Neural cell (in vitro differentiated cells): ENCODE measurements at regions not wholly inside any gene's neighbourhood (a gene's known extent, or its start where the extent isn't known, plus 50 kb on each side); places are given as distances from the start of the nearest gene placed in this dataset.
"Not testable (repeated sequence)": the region's sequence is repeated elsewhere in the genome, so short reads cannot be mapped to it uniquely, and the experiment has no call there.

Source experiments
- H2AFZ ChIP-seq: fragments of 200-600, 300-800 bp; sonication (generic), shearing (Covaris generic); 2 replicates; pipeline ENCODE4 v1.6.0; 2014; ENCODE audit warnings: low read depth, mild to moderate bottlenecking, antibody characterized with exemption, low read length, moderate library complexity
- H3F3A ChIP-seq: fragments of 200-600 bp; shearing (Covaris generic); 2 replicates; pipeline ENCODE4 v1.6.1; 2016; ENCODE audit warnings: mild to moderate bottlenecking, moderate library complexity, mixed read lengths, antibody characterized with exemption, low read length; ENCODE audit not compliant: insufficient read depth, poor library complexity, severe bottlenecking
- H3K27ac ChIP-seq: fragments of 200-600, 300-800 bp; sonication (generic), shearing (Covaris generic); 2 replicates; pipeline ENCODE4 v1.5.1; 2014; ENCODE audit warnings: mild to moderate bottlenecking, low read length, moderate library complexity
- H3K27me3 ChIP-seq: fragments of 300-800, 200-600 bp; sonication (generic), shearing (Covaris generic); 2 replicates; pipeline ENCODE4 v1.6.0; 2014; ENCODE audit warnings: mild to moderate bottlenecking, low read depth, low read length, moderate library complexity; ENCODE audit not compliant: insufficient read depth
- H3K36me3 ChIP-seq: fragments of 300-800, 200-600 bp; sonication (generic), shearing (Covaris generic); 2 replicates; pipeline ENCODE4 v1.5.1; 2014; ENCODE audit warnings: mild to moderate bottlenecking, antibody characterized with exemption, low read length, moderate library complexity; ENCODE audit not compliant: insufficient read depth
- H3K4me2 ChIP-seq: fragments of 300-800, 200-600 bp; sonication (generic), shearing (Covaris generic); 2 replicates; pipeline ENCODE4 v1.6.0; 2014; ENCODE audit warnings: mild to moderate bottlenecking, low read length
- H3K4me3 ChIP-seq: fragments of 300-800, 200-600 bp; sonication (generic), shearing (Covaris generic); 2 replicates; pipeline ENCODE4 v1.5.1; 2014; ENCODE audit warnings: mild to moderate bottlenecking, low read length, moderate library complexity
- H3K79me2 ChIP-seq: fragments of 200-600 bp; shearing (Covaris generic); replicated peaks from 2 replicates; pipeline ENCODE4 v1.6.0; 2014; ENCODE audit warnings: mild to moderate bottlenecking, low read length, moderate library complexity; ENCODE audit not compliant: insufficient read depth
- H3K9ac ChIP-seq: fragments of 300-800, 200-600 bp; sonication (generic), shearing (Covaris generic); 2 replicates; pipeline ENCODE4 v1.6.1; 2016; ENCODE audit warnings: mild to moderate bottlenecking, low read length, mixed read lengths
- H3K9me2 ChIP-seq: fragments of 200-600 bp; shearing (Covaris generic); 2 replicates; pipeline ENCODE4 v1.6.1; 2016; ENCODE audit warnings: mild to moderate bottlenecking, low read length, mixed read lengths; ENCODE audit not compliant: insufficient read depth
- H3K9me3 ChIP-seq: fragments of 200-600, 300-800 bp; sonication (generic), shearing (Covaris generic); 2 replicates; pipeline ENCODE4 v1.6.1; 2016; ENCODE audit warnings: mild to moderate bottlenecking, mixed run types, low read length, moderate library complexity, mixed read lengths
- H4K20me1 ChIP-seq: fragments of 200-600 bp; shearing (Covaris generic); 2 replicates; pipeline ENCODE4 v1.6.1; 2016; ENCODE audit warnings: mild to moderate bottlenecking, mixed run types; ENCODE audit not compliant: insufficient read depth
- CTCF ChIP-seq: fragments of 450-650 bp; IDR thresholded peaks from 2 replicates; pipeline ENCODE4 v1.5.1; 2014; ENCODE audit warnings: antibody characterized with exemption, mild to moderate bottlenecking, moderate library complexity; ENCODE audit not compliant: poor library complexity, severe bottlenecking
- EP300 ChIP-seq: fragments of 450-650 bp; conservative IDR thresholded peaks from 2 replicates; pipeline ENCODE4 v1.6.1; 2014; ENCODE audit warnings: antibody characterized with exemption, mild to moderate bottlenecking, moderate library complexity; ENCODE audit not compliant: poor library complexity, severe bottlenecking
- EZH2 ChIP-seq: fragments of 200-600, 300-800 bp; shearing (Covaris generic), sonication (generic); IDR thresholded peaks from 2 replicates; pipeline ENCODE4 v1.6.1; 2014; ENCODE audit warnings: antibody characterized with exemption, low read length, borderline replicate concordance, mild to moderate bottlenecking; ENCODE audit not compliant: insufficient read depth, poor library complexity, severe bottlenecking
- MXI1 ChIP-seq: fragments of 450-650 bp; conservative IDR thresholded peaks from 2 replicates; pipeline ENCODE4 v1.6.1; 2014; ENCODE audit warnings: antibody characterized with exemption, mild to moderate bottlenecking; ENCODE audit not compliant: poor library complexity, severe bottlenecking
- POLR2AphosphoS5 ChIP-seq: IDR thresholded peaks from 2 replicates; pipeline ENCODE4 v1.6.1; 2012
- RAD21 ChIP-seq: fragments of 450-650 bp; conservative IDR thresholded peaks from 2 replicates; pipeline ENCODE4 v1.6.1; 2014; ENCODE audit warnings: antibody characterized with exemption, mild to moderate bottlenecking, moderate library complexity
- REST ChIP-seq: IDR thresholded peaks from 2 replicates; pipeline ENCODE4 v1.6.1; 2012; ENCODE audit warnings: borderline replicate concordance
- SMC3 ChIP-seq: fragments of 450-650 bp; conservative IDR thresholded peaks from 2 replicates; pipeline ENCODE4 v1.6.1; 2014; ENCODE audit warnings: antibody characterized with exemption, mild to moderate bottlenecking, moderate library complexity; ENCODE audit not compliant: poor library complexity
- TAF1 ChIP-seq: IDR thresholded peaks from 2 replicates; pipeline ENCODE4 v1.6.1; 2012; ENCODE audit warnings: low read depth

GRCh38 chr11:109522116-109522755 is 100.2 kb downstream of the C11orf87 start:
- Histone ChIP-seq H3K27ac (no peak overlapping the region), H3K27me3 (no peaks in the 10 kb centered on the region), H4K20me1 (no peaks in the 10 kb centered on the region), H3K79me2 (no peaks in the 10 kb centered on the region), H3K4me3 (no peak overlapping the region), H3K9me3 (no peaks in the 10 kb centered on the region), H3F3A (peaks cover 6% of the 10 kb centered on the region), H3K9me2 (no peaks in the 10 kb centered on the region), H3K9ac (no peak overlapping the region), H3K36me3 (no peaks in the 10 kb centered on the region), H3K4me2 (no peak overlapping the region), H2AFZ (no peak overlapping the region)
- TF ChIP-seq REST (no peak), SMC3 (no peak), EZH2 (no peak), CTCF (no peak), MXI1 (no peak), RAD21 (no peak)

- not testable (repeated sequence) for H2AFZ ChIP-seq, H3K4me3 ChIP-seq, H3K9me3 ChIP-seq, H3K27me3 ChIP-seq, H3K27ac ChIP-seq, H3K9me2 ChIP-seq, H3K36me3 ChIP-seq, H3K4me2 ChIP-seq, H3K79me2 ChIP-seq, H4K20me1 ChIP-seq, H3F3A ChIP-seq, H3K9ac ChIP-seq
Observed at GRCh38 chr11:109525636-109526035, 103.6 kb downstream of the C11orf87 start.

GRCh38 chr11:109526061-109526460 is 104.1 kb downstream of the C11orf87 start:
- Histone ChIP-seq H3K36me3 (no peaks in the 10 kb centered on the region), H3K27ac (peak overlapping the region; percentile 74), H3K27me3 (no peaks in the 10 kb centered on the region), H3F3A (peaks cover 6% of the 10 kb centered on the region), H3K9ac (no peak overlapping the region), H3K4me3 (no peak overlapping the region), H3K9me2 (no peaks in the 10 kb centered on the region), H3K9me3 (no peaks in the 10 kb centered on the region), H4K20me1 (no peaks in the 10 kb centered on the region), H2AFZ (no peak overlapping the region), H3K4me2 (no peak overlapping the region), H3K79me2 (no peaks in the 10 kb centered on the region)
- no peak for TF ChIP-seq MXI1
- no peak for TF ChIP-seq TAF1
- no peak for TF ChIP-seq CTCF
- TF ChIP-seq SMC3: no peak
- no peak for TF ChIP-seq EZH2
- no peak for TF ChIP-seq EP300
- TF ChIP-seq POLR2AphosphoS5: no peak
- no peak for TF ChIP-seq RAD21
- no peak for TF ChIP-seq REST
